SK-N-MC (cell line): ENCODE measurements at regions not wholly inside any gene's neighbourhood (a gene's known extent, or its start where the extent isn't known, plus 50 kb on each side); places are given as distances from the start of the nearest gene placed in this dataset.

ENCODE experiments used
- EZH2 ChIP-seq: fragments of 200-600 bp; sonication (generic); IDR thresholded peaks from one replicate; pipeline ENCODE4 v1.6.1; 2017; ENCODE audit warnings: antibody characterized with exemption
- FOXP2 ChIP-seq: optimal IDR thresholded peaks from 2 replicates; pipeline ENCODE3; 2011; ENCODE audit warnings: mild to moderate bottlenecking, moderate library complexity; ENCODE audit not compliant: insufficient read depth; ENCODE audit errors: extremely low read length, control extremely low read depth
- POLR2AphosphoS5 ChIP-seq: IDR thresholded peaks from 2 replicates; pipeline ENCODE4 v1.6.1; 2012; ENCODE audit warnings: mild to moderate bottlenecking, low read depth, low read length, borderline replicate concordance

GRCh38 chr13:94842901-94843300 lies 130.6 kb upstream of the SOX21 start:
- no peak for TF ChIP-seq EZH2
- no peak for TF ChIP-seq POLR2AphosphoS5
- no peak for TF ChIP-seq FOXP2
